M059J (cell line): ENCODE measurements at regions not wholly inside any gene's neighbourhood (a gene's known extent, or its start where the extent isn't known, plus 50 kb on each side); places are given as distances from the start of the nearest gene placed in this dataset.

ENCODE experiments used
- DNase-seq: peaks from one replicate; pipeline ENCODE4 v3.0.0-alpha.2; 2012; ENCODE audit warnings: low read depth

GRCh38 chr14:101193106-101193844 lies 289.8 kb upstream of the RTL1 start:
- DNase-seq = no peak

- DNase-seq = no peak
These were observed 290.4 kb upstream of the RTL1 start for GRCh38 chr14:101193845-101194372.

- DNase-seq = no peak
These were observed 291.1 kb upstream of the RTL1 start for GRCh38 chr14:101194373-101195308.

GRCh38 chr14:101195309-101195901 lies 291.9 kb upstream of the RTL1 start:
- no peak for DNase-seq

DNA sequence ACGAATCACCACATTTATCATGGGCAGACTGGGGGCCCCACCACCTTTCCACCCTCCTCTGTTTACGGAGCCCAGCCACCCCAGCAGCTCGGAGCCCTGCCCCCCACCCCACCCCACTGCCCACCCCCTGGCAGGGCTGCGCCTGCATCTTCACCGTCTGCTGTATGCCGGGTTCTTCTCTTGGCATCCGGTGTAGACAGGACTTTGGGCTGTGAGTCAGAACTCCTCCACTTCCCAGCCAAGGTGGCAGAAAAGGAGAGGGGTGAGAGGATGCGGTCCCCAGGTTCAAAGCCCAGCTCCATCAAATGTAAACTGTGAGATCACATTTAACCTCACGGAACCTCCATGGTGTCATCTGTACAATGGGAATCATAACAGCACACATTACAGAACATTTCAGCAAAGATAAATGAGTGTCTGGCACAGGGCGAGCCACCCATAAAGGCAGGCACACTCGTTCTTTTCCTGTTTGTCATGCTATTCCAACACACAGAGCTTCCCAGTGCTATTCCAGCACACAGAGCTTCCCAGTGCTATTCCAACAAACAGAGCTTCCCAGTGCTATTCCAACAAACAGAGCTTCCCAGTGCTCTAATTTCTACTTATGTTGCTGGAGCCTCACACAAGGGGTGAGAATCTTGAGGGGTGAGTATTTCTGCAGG lies 292.7 kb upstream of the RTL1 start:
- DNase-seq = no peak

DNA sequence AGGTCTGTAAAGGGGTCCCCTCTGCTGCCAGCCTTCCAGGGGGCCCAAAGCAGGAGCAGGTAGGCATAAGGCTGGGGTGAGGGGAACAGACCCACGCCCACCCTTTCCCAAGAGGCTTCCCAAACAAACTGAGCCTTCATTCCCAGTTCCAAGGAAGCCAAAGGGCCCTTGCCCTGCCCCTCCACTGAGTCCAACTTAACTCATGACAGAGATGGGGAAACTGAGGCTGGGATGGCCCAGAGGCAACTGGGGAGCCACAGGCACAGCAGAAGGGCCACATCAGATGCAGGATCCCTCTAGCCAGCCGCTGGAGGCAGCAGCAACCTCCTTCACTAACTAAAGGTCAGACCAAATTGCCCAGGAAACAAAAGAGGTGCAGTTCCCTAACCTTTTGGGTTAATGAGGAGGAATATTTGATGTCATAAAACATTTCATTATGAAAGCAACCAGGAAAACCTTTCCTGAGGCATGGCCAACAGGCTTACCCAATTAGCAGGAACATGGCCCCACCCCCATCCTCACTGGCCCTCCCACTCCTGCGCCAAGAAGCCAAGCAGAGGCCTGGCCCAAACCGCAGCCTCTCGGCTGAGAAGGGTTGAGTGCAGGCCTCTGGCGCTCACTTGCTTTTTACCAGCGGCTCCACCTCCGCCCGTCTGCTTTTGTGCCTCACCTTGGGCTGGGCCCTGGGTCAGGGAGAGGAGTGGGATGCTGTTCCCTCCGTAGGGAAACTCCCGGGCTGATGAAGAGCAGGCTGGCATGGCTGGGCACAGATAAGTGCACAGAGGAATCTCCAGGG lies 293.5 kb upstream of the RTL1 start:
- DNase-seq = peak; percentile 5

DNA sequence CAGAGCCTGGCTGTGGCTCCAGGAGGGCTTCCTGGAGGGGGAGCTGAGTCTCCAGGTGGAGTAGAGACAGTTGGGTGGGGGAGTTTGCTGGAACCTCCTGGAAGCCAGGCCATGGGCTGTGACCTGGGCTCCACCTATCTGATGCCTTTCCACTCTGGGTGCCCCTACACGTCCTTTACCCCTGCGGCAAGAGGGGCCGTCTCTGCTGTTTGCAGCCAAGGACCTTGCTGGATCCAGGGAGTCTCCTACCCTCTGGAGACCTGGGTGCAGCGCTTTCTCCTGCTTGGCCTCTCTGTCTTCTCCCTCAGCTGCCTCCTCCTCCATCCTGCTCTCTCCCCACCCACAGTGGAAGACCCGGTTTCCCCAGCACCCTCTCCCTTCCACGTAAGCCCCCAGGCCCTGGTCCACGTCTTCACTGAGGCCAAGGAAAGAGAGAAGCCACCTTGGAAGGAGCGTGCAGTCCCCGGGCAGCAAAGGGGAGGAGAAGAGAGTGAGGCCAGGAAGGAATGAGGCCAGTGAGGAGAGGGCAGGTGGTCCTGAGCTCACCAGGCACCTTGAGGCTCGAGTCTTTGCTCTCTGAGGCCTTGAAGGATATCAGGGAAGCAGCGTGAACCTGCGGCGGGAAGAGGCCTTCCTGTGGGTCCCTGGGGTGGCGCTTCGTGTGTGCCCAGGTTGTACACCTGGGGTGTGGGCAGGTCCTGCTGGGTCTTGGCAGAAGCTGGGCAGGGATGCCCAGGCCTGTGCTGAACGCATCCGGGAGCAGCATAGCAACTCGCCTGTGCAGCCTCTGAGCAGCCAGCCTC lies 294.3 kb upstream of the RTL1 start:
- no peak for DNase-seq

GRCh38 chr14:101198398-101199027 lies 295.0 kb upstream of the RTL1 start:
- no peak for DNase-seq

GRCh38 chr14:101199028-101199770 lies 295.7 kb upstream of the RTL1 start:
- no peak for DNase-seq

- no peak for DNase-seq
These were observed 296.6 kb upstream of the RTL1 start for GRCh38 chr14:101200008-101200649.

GRCh38 chr14:101200650-101201516 lies 297.4 kb upstream of the RTL1 start:
- DNase-seq = no peak

GRCh38 chr14:101201535-101202151 lies 298.1 kb upstream of the RTL1 start:
- no peak for DNase-seq

DNA sequence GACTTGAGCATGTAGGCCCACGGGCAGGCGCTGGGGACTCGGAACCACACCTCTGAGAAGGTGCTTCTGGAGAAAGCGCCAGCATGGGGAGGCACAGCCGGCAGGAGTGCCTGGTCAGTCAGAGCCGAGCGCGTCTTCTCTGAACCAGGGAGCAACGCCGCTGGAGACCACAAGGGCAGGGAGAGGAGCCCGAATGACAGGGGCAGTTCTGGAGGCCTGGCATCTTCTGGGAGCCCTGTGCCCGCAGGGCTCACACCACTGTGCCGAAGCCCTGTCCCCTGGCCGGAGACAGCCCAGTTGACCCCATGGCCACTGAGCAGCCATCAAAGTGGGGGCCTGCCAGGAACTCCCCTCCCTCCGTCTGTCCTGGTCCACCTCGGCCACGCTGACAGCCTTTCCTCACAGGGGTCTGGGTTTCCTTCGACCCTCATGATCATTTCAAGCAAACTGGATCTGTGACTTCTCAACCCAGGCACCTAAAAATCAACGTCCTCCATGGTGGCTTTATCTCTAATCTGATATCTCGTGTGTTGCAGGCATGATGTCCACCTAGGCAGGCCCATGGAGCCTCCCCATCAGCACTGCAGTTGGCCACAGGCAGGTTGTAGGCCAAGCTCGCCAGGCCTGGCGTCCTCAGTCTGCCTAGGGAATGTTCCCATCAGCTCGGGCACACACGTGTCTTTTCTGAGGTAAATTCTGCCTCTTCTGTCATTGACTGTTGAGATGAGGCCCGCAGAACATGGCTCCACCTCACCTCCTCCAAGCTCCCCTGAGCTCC lies 299.3 kb upstream of the RTL1 start:
- DNase-seq = no peak

DNA sequence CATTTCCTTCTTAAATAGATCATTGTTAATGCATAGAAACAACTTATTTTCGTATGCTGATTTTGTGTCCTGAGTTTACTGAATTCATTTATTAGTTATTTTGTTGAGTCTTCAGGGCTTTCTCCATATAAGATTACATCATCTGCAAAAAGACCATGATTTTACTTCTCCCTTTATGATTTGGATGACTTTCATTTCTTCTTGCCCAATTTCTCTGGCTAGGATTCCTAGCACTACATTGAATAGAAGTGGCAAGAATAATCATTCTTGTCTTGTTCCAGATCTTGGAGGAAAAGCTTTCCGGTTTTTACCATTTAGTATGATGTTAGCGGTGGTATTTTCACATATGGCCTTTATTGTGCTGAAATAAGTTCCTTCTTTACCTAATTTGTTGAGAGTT lies 303.0 kb upstream of the RTL1 start:
- no peak for DNase-seq

GRCh38 chr14:101207041-101207440 lies 303.5 kb upstream of the RTL1 start:
- DNase-seq = no peak

DNA sequence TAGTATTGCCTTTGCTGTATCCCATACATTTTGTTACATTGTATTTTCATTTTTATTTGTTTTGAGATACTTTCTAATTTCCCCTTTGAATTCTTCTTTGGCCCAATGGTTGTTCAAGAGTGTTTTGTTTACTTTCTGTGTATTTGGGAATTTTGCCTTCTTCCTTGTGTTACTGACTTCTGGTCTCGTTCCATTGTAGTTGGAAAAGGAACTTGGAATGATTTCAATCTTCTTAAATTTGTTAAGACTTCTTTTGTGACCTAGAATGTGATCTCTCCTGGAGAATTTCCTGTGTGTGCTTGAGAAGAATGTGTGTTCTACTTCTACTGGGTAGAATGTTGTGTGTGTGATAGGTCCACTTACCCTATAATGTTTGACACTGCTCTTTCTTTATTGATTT lies 304.4 kb upstream of the RTL1 start:
- no peak for DNase-seq
